SH-SY5Y (cell line): ENCODE measurements at regions not wholly inside any gene's neighbourhood (a gene's known extent, or its start where the extent isn't known, plus 50 kb on each side); places are given as distances from the start of the nearest gene placed in this dataset.

Experiments
- GATA2 ChIP-seq: IDR thresholded peaks from 2 replicates; pipeline ENCODE4 v1.6.1; 2011; ENCODE audit warnings: mild to moderate bottlenecking, low read depth, low read length
- GATA3 ChIP-seq: IDR thresholded peaks from 2 replicates; pipeline ENCODE4 v1.6.1; 2011; ENCODE audit warnings: low read depth, mild to moderate bottlenecking, low read length, moderate library complexity

- TF ChIP-seq GATA2: no peak
- no peak for TF ChIP-seq GATA3
Observed at GRCh38 chr1:234956821-234957329, 171.8 kb downstream of the TOMM20 start.
